ENCODE measurements at regions not wholly inside any gene's neighbourhood (a gene's known extent, or its start where the extent isn't known, plus 50 kb on each side); places are given as distances from the start of the nearest gene placed in this dataset.

DNA sequence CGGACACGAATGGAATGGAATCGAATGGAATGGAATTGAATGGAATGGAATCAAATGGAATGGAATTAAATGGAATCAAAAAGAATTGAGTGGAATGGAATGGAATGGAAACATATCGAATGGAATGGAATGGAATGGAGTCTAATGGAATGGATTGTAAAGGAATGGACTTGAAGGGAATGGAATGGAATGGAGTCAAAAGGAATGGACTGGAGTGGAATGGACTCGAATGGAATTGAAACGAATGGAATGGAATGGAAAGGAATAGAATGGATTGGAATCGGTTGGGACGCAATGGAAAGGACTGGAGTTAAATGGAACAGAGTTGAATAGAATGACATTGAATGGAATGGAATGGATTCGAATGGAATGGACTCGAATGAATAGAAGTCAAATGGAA lies 486.9 kb upstream of the WSB1 start:
- no peaks in the 10 kb centered on the region for H3K27me3 Mint-ChIP-seq
- H3K36me3 Mint-ChIP-seq: no peaks in the 10 kb centered on the region
- no peak overlapping the region for H3K4me3 Mint-ChIP-seq
- H3K9me3 Mint-ChIP-seq: peaks cover 0 to 3% of the 10 kb centered on the region in 2 donors
- H3K4me1 Mint-ChIP-seq: no peaks in the 10 kb centered on the region
- ATAC-seq (replicated peaks) (no peak), DNase-seq (no peak)
- H3K27ac Mint-ChIP-seq: no peak overlapping the region

DNA sequence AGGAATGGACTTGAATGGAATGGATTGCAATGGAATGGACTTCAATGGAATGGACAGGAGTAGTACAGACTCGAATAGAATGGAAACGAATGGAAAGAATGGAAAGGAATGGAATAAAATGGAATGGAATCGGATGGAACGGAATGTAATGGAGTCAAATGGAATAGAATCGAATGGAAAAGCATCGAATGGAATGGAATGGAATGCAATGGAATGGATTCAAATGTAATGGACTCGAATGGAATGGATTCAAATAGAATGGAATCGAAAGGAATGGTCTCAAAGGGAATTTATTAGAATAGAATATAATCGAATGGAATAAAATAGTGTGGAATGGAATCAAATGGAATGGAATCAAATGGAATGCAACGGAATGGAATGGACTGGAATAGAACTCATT lies 484.9 kb upstream of the WSB1 start:
- Mint-ChIP-seq H3K4me3 (no peak overlapping the region), H3K4me1 (no peaks in the 10 kb centered on the region), H3K27me3 (no peaks in the 10 kb centered on the region), H3K9me3 (peaks cover 0 to 3% of the 10 kb centered on the region in 2 donors), H3K36me3 (no peaks in the 10 kb centered on the region), H3K27ac (no peak overlapping the region)
- no peak for ATAC-seq (replicated peaks)
- DNase-seq: no peak

GRCh38 chr17:26818736-26819135 lies 475.2 kb upstream of the WSB1 start:
- no peak overlapping the region for H3K4me3 Mint-ChIP-seq
- no peak for ATAC-seq (replicated peaks)

More at GRCh38 chr17:26818736-26819135, 475.2 kb upstream of the WSB1 start:
- H3K27me3 Mint-ChIP-seq: no peaks in the 10 kb centered on the region
- H3K27ac Mint-ChIP-seq: no peak overlapping the region
- H3K4me1 Mint-ChIP-seq: no peaks in the 10 kb centered on the region
- DNase-seq: no peak
- no peaks in the 10 kb centered on the region for H3K9me3 Mint-ChIP-seq
- H3K36me3 Mint-ChIP-seq: no peaks in the 10 kb centered on the region

Data from stimulated activated naive B cell treated with anti-CD40 and anti-IgM and Interleukin-4, amounts not matched to agents 10 μg/mL and 1 μg/mL and 100 μg/mL, for 72 hours (primary cell).